H1 (cell line): ENCODE measurements at regions not wholly inside any gene's neighbourhood (a gene's known extent, or its start where the extent isn't known, plus 50 kb on each side); places are given as distances from the start of the nearest gene placed in this dataset.

Experiments used
- CTCF ChIA-PET: fragments of 300-600 bp; sonication (Branson Sonifier 250); formaldehyde crosslinking; loops from one replicate; lab custom pipeline; 2021; ENCODE audit not compliant: partially characterized antibody; lab: Charles Lee
- POLR2A ChIA-PET: fragments of 300-600 bp; sonication (Branson Sonifier 250); formaldehyde crosslinking; loops from one replicate; lab custom pipeline; 2021; ENCODE audit warnings: inconsistent platforms; ENCODE audit not compliant: partially characterized antibody; lab: Charles Lee
- DNase-seq, 2 experiments: peaks; one replicate each; pipeline versions ENCODE4 v3.0.0 to v3.0.0-alpha.2; 2010 to 2022; ENCODE audit warnings: low spot score in 2 of 2, low read depth in 1 of 2, mixed read lengths in 1 of 2
- FAIRE-seq: peaks from 2 replicates; lab custom pipeline; 2011; peaks lifted over from hg19 to GRCh38; lab: Jason Lieb, UNC
- H2AFZ ChIP-seq: 2 replicates; pipeline ENCODE4 v1.8.1; 2012; ENCODE audit warnings: low read length, inconsistent platforms
- H2AK5ac ChIP-seq: 2 replicates; pipeline ENCODE4 v1.6.1; 2013; ENCODE audit warnings: low read depth, low read length
- H2BK120ac ChIP-seq: replicated peaks from 2 replicates; pipeline ENCODE3; 2013; ENCODE audit warnings: low read depth, low read length, inconsistent platforms
- H2BK12ac ChIP-seq: 2 replicates; pipeline ENCODE4 v1.6.1; 2013; ENCODE audit warnings: low read depth, low read length
- H2BK15ac ChIP-seq: 2 replicates; pipeline ENCODE4 v1.6.1; 2013; ENCODE audit warnings: low read length
- H2BK20ac ChIP-seq: 2 replicates; pipeline ENCODE4 v1.6.1; 2013; ENCODE audit warnings: low read length
- H2BK5ac ChIP-seq: 2 replicates; pipeline ENCODE4 v1.6.1; 2013; ENCODE audit warnings: low read depth, low read length
- H3K14ac ChIP-seq: 2 replicates; pipeline ENCODE4 v1.6.1; 2013; ENCODE audit warnings: inconsistent platforms; ENCODE audit not compliant: insufficient read length
- H3K18ac ChIP-seq: 2 replicates; pipeline ENCODE4 v1.6.1; 2013; ENCODE audit warnings: low read length; ENCODE audit errors: extremely low read depth
- H3K23ac ChIP-seq: 2 replicates; pipeline ENCODE4 v1.6.1; 2013; ENCODE audit warnings: inconsistent platforms; ENCODE audit not compliant: insufficient read length
- H3K23me2 ChIP-seq: 2 replicates; pipeline ENCODE4 v1.6.1; 2013; ENCODE audit warnings: low read depth, low read length
- H3K27ac ChIP-seq: 2 replicates; pipeline ENCODE4 v1.6.1; 2011; ENCODE audit warnings: low read depth, low read length, inconsistent platforms
- H3K27me3 ChIP-seq, 4 experiments: replicated peaks in 1 of 4; 1 replicate in 1 of 4; 2 replicates in 3 of 4; pipeline versions ENCODE4 v1.6.1 to v1.8.1; 2011 to 2013; ENCODE audit warnings: low read length in 3 of 4, mild to moderate bottlenecking in 3 of 4, inconsistent platforms in 2 of 4, mixed read lengths in 2 of 4, moderate library complexity in 1 of 4; ENCODE audit not compliant: control insufficient read depth in 3 of 4, insufficient read depth in 3 of 4; ENCODE audit errors: extremely low read depth in 1 of 4
- H3K36me3 ChIP-seq, 4 experiments: 2 replicates each; pipeline versions ENCODE4 v1.6.1 to v1.8.1; 2011 to 2013; ENCODE audit warnings: mild to moderate bottlenecking in 4 of 4, low read length in 3 of 4, moderate library complexity in 2 of 4, control low read depth in 1 of 4, inconsistent platforms in 1 of 4; ENCODE audit not compliant: insufficient read depth in 4 of 4, control insufficient read depth in 2 of 4
- H3K4ac ChIP-seq: replicated peaks from 2 replicates; pipeline ENCODE3; 2013; ENCODE audit warnings: low read length, low read depth, mixed read lengths, inconsistent platforms; ENCODE audit not compliant: insufficient read length
- H3K4me1 ChIP-seq, 4 experiments: replicated peaks in 1 of 4; 1 replicate in 1 of 4; 2 replicates in 3 of 4; pipeline versions ENCODE4 v1.6.1 to v1.8.1; 2011 to 2013; ENCODE audit warnings: low read length in 3 of 4, inconsistent platforms in 2 of 4, mixed read lengths in 1 of 4; ENCODE audit not compliant: insufficient read depth in 4 of 4, control insufficient read depth in 3 of 4
- H3K4me2 ChIP-seq, 2 experiments: 2 replicates each; pipeline versions ENCODE4 v1.6.1 to v1.8.1; 2011 to 2013; ENCODE audit warnings: low read depth in 2 of 2, low read length in 2 of 2, control low read depth in 1 of 2, inconsistent platforms in 1 of 2, mild to moderate bottlenecking in 1 of 2; ENCODE audit not compliant: insufficient read depth in 1 of 2
- H3K4me3 ChIP-seq, 4 experiments: fragments of 200-600, 300-600 bp in 1 of 4; sonication (generic), shearing (Covaris generic), sonication (Bioruptor Twin) in 1 of 4; 2 replicates each; pipeline versions ENCODE4 v1.5.1 to v1.8.1; 2011 to 2016; ENCODE audit warnings: low read length in 4 of 4, low read depth in 3 of 4, control low read depth in 2 of 4, inconsistent platforms in 2 of 4, mild to moderate bottlenecking in 2 of 4, mixed read lengths in 1 of 4, moderate library complexity in 1 of 4; ENCODE audit not compliant: insufficient read depth in 2 of 4; ENCODE audit errors: extremely low read depth in 1 of 4
- H3K56ac ChIP-seq: replicated peaks from 2 replicates; pipeline ENCODE3; 2013; ENCODE audit warnings: low read depth, mild to moderate bottlenecking, mixed read lengths, low read length, inconsistent platforms; ENCODE audit not compliant: insufficient read length
- H3K79me1 ChIP-seq: 2 replicates; pipeline ENCODE4 v1.6.1; 2013; ENCODE audit warnings: low read depth, low read length, control low read depth
- H3K79me2 ChIP-seq, 2 experiments: 2 replicates each; pipeline versions ENCODE4 v1.6.1 to v1.8.1; 2012 to 2013; ENCODE audit warnings: low read length in 2 of 2, mild to moderate bottlenecking in 2 of 2, inconsistent platforms in 1 of 2; ENCODE audit not compliant: insufficient read depth in 2 of 2, control insufficient read depth in 1 of 2
- H3K9ac ChIP-seq, 4 experiments: replicated peaks in 1 of 4; 1 replicate in 1 of 4; 2 replicates in 3 of 4; pipeline versions ENCODE4 v1.6.1 to v1.8.1; 2011 to 2013; ENCODE audit warnings: low read depth in 3 of 4, low read length in 3 of 4, control low read depth in 2 of 4, mild to moderate bottlenecking in 2 of 4, moderate library complexity in 2 of 4, inconsistent platforms in 1 of 4; ENCODE audit errors: extremely low read depth in 1 of 4
- H3K9me3 ChIP-seq, 2 experiments: 2 replicates each; pipeline versions ENCODE4 v1.6.1 to v1.8.1; 2012 to 2013; ENCODE audit warnings: mild to moderate bottlenecking in 2 of 2, moderate library complexity in 2 of 2, control low read depth in 1 of 2, inconsistent platforms in 1 of 2, low read depth in 1 of 2, low read length in 1 of 2, mixed read lengths in 1 of 2; ENCODE audit not compliant: insufficient read depth in 2 of 2
- H4K20me1 ChIP-seq, 2 experiments: replicated peaks in 1 of 2; 2 replicates each; pipeline versions ENCODE3 to v1.8.1; 2011 to 2013; ENCODE audit warnings: inconsistent platforms in 2 of 2, low read length in 2 of 2, mild to moderate bottlenecking in 1 of 2; ENCODE audit not compliant: insufficient read depth in 2 of 2, control insufficient read depth in 1 of 2
- H4K5ac ChIP-seq: 2 replicates; pipeline ENCODE4 v1.6.1; 2013; ENCODE audit warnings: low read length, low read depth, mixed read lengths, inconsistent platforms; ENCODE audit not compliant: insufficient read length
- H4K8ac ChIP-seq: 2 replicates; pipeline ENCODE4 v1.8.0; 2013; ENCODE audit warnings: mild to moderate bottlenecking, moderate library complexity, low read length, inconsistent platforms; ENCODE audit not compliant: insufficient read depth; ENCODE audit errors: extremely low read depth
- H4K91ac ChIP-seq: replicated peaks from 2 replicates; pipeline ENCODE3; 2013; ENCODE audit warnings: low read length, mixed read lengths, inconsistent platforms; ENCODE audit not compliant: insufficient read length
- BCL11A ChIP-seq, 2 experiments: IDR thresholded peaks; one replicate each; pipeline ENCODE4 v1.6.1; 2011; ENCODE audit warnings: low read depth in 2 of 2, low read length in 2 of 2, mild to moderate bottlenecking in 2 of 2
- NANOG ChIP-seq: IDR thresholded peaks from 2 replicates; pipeline ENCODE4 v1.6.1; 2011; ENCODE audit warnings: low read length, low read depth, mild to moderate bottlenecking, inconsistent platforms; ENCODE audit not compliant: insufficient read depth, poor library complexity, severe bottlenecking
- RAD21 ChIP-seq, 2 experiments: IDR thresholded peaks in 1 of 2; conservative IDR thresholded peaks in 1 of 2; 2 replicates each; pipeline ENCODE4 v1.6.1; 2011; ENCODE audit warnings: low read depth in 2 of 2, low read length in 2 of 2, improper control_type of control experiment in 1 of 2, inconsistent platforms in 1 of 2, mild to moderate bottlenecking in 1 of 2, moderate library complexity in 1 of 2
- SIRT6 ChIP-seq: IDR thresholded peaks from one replicate; pipeline ENCODE4 v1.7.1; 2012; ENCODE audit warnings: low read length, inconsistent platforms
- WGBS, 2 experiments: shearing (Covaris generic) in 1 of 2; methylation state at CpG; one replicate each; pipeline versions ENCODE4 v1.1.6 to v1.1.7; 2013 to 2015; ENCODE audit warnings: low lambda C conversion rate in 2 of 2, mixed read lengths in 2 of 2, inconsistent platforms in 1 of 2, low coverage in 1 of 2, missing lambda C conversion rate in 1 of 2; ENCODE audit not compliant: insufficient replicate concordance in 2 of 2, insufficient coverage in 1 of 2, insufficient read length in 1 of 2; ENCODE audit errors: extremely low coverage in 1 of 2, missing lambda C conversion rate in 1 of 2; 5-methylcytosine and 5-hydroxymethylcytosine counted together

GRCh38 chrX:7414753-7415152 is 266.8 kb upstream of the PUDP start:
- Histone ChIP-seq H3K27me3 (no peaks in the 10 kb centered on the region), H2BK12ac (no peak overlapping the region), H3K18ac (no peak overlapping the region), H3K4me2 (no peak overlapping the region), H3K36me3 (no peaks in the 10 kb centered on the region), H3K4me1 (no peaks in the 10 kb centered on the region), H3K79me1 (no peaks in the 10 kb centered on the region), H3K14ac (no peak overlapping the region), H2AFZ (no peak overlapping the region), H3K9me3 (no peaks in the 10 kb centered on the region), H3K23me2 (no peaks in the 10 kb centered on the region), H2AK5ac (no peak overlapping the region), H3K4ac (no peak overlapping the region), H2BK120ac (no peak overlapping the region), H3K9ac (no peak overlapping the region), H4K5ac (no peak overlapping the region), H3K23ac (no peak overlapping the region), H2BK20ac (no peak overlapping the region), H3K4me3 (no peak overlapping the region), H2BK5ac (no peak overlapping the region), H4K91ac (no peak overlapping the region), H4K8ac (no peak overlapping the region), H2BK15ac (no peak overlapping the region), H3K79me2 (no peaks in the 10 kb centered on the region), H3K56ac (no peak overlapping the region), H4K20me1 (no peaks in the 10 kb centered on the region), H3K27ac (no peak overlapping the region)
- no peak for FAIRE-seq
- DNase-seq = no peak
- ChIA-PET CTCF (no interaction called here), POLR2A (no interaction called here)
- TF ChIP-seq NANOG = no peak
- no peak for TF ChIP-seq BCL11A (IDR thresholded peaks at IDR 0.05; ENCODE audit: low read depth in 2 of 2, low read length in 2 of 2)
- TF ChIP-seq RAD21 (IDR thresholded peaks at IDR 0.05 in 1 of 2, conservative IDR thresholded peaks at IDR 0.05 in 1 of 2; ENCODE audit: low read depth in 2 of 2, low read length in 2 of 2) = no peak
- no peak for TF ChIP-seq SIRT6
- WGBS, 2 experiments = 69% methylated on average over 2 of the region's 2 CpGs; no CpG with 5 or more reads in 1 of the 2 experiments
